GOT3 (cell line): ENCODE measurements at regions not wholly inside any gene's neighbourhood (a gene's known extent, or its start where the extent isn't known, plus 50 kb on each side); places are given as distances from the start of the nearest gene placed in this dataset.
"Not testable (repeated sequence)": the region's sequence is repeated elsewhere in the genome, so short reads cannot be mapped to it uniquely, and the experiment has no call there.

Source experiments
- DNase-seq: peaks from one replicate; lab custom pipeline; 2025; ENCODE audit warnings: mixed read lengths; lab: John Stamatoyannopoulos, UW

- no peak for DNase-seq
Observed at GRCh38 chr12:74120644-74121043, 417.0 kb upstream of the ATXN7L3B start.

- no peak for DNase-seq
Observed at GRCh38 chr12:74129702-74130101, 407.9 kb upstream of the ATXN7L3B start.

DNA sequence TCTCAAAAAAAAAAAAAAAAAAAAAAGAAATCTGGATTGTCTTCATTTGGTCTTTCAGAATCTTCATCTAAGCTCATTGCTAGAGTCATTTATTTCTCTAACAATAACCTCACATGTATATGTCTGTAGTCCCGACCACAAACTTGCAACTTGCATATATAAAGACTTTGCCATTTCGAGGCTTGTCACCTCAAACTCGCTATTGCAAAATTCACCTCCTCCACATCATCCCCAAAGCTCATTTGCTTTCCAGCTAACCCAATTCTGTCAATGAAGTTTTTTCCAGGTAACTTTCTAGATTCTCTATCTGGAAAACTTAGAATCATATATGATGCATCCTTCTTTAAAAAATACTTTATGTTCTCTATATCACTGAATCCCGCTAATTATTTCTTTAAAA is 393.2 kb upstream of the ATXN7L3B start:
- DNase-seq, result no peak

DNA sequence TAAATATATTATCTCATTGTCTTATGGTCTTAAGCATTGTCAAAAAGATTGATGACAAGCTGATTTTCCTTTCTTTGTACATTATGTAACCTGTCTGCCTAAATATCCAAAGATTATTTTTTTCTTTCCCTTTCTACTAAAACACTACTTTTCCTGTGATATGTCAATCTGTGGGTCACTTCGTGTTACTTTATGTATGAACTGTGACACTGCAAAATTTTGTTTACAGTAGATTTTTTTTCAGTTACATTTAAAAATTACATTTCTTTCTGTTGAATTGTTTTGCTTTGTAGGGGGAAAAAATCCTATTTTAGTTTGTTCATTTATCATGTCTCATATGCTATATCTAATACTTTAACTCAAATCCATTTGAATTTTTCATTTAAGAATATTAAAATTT is 392.3 kb upstream of the ATXN7L3B start:
- DNase-seq, result no peak

- no peak for DNase-seq
Observed at GRCh38 chr12:74148849-74149248, 388.8 kb upstream of the ATXN7L3B start.

DNA sequence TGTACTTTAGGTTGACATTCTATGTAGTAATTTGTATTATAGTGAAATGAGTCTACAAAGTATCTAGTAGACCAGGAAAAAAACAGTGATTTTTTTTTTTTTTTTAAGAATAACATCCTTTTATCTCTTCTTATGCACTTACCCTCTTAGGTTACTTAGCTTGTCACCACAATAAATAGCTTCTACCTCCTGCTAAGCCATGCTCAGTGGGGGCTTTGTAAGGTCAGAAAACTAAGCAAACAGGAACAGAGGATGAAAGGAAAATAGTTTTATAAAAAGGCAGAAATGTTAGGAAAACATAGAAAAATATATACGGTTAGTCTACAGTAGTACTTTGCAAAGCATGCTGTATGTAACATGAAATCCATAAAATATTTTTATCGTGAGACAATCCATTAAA is 385.3 kb upstream of the ATXN7L3B start:
- no peak for DNase-seq

DNA sequence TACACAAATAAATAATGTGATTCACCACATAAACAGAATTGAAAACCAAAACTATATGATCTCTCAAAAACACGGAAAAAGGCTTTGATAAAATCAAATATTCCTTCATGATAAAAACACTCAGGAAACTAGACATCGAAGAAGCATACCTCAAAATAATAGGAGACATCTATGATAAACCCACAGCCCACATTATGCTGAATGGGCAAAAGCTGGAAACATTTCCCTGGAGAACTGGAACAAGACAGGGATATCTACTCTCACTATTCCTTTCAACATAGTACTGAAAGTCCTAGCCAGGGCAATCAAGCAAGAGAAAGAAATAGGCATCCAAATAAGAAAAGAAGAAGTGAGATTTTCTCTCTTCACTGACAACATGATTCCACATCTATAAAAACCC is 371.5 kb upstream of the ATXN7L3B start:
- DNase-seq, result no peak

GRCh38 chr12:74169607-74170006 is 368.0 kb upstream of the ATXN7L3B start:
- DNase-seq, result no peak

- DNase-seq, result no peak
Observed at GRCh38 chr12:74170645-74171477, 366.8 kb upstream of the ATXN7L3B start.

- no peak for DNase-seq
Observed at GRCh38 chr12:74171478-74171909, 366.1 kb upstream of the ATXN7L3B start.

DNA sequence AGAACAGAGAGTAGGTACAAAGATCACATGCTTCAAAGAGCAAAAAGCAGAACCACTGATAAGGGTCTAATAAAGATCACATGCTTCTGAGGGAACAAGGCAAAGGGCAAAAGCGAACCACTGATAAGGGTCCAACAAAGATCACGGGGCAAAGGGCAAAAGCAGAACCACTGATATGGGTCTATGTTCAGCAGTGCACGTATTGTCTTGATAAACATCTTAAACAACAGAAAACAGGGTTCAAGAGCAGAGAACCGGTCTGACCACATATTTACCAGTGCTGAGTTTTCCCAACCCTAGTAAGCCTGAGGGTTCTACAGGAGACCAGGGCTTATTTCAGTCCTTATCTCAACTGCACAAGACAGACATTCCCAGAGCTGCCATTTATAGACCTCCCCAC is 362.7 kb upstream of the ATXN7L3B start:
- DNase-seq, result not testable (repeated sequence)

DNA sequence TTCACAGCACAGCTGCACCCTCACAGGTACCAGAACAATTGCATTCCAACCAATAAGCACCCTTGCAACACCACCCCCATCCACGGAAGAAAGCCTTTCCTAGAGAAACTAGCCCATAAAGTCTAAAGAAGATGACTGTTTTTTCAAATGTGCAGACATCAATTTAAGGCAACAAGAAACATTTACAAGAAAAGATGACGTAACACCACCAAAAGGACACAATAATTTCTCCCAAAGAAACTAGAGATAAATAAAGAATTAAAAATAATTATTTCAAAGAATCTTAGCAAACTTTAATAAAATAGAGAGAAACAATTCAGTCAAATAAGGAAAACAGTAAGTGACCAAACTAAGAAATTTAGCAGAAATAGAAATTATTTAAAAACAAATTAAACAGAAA is 352.3 kb upstream of the ATXN7L3B start:
- DNase-seq, result no peak

DNA sequence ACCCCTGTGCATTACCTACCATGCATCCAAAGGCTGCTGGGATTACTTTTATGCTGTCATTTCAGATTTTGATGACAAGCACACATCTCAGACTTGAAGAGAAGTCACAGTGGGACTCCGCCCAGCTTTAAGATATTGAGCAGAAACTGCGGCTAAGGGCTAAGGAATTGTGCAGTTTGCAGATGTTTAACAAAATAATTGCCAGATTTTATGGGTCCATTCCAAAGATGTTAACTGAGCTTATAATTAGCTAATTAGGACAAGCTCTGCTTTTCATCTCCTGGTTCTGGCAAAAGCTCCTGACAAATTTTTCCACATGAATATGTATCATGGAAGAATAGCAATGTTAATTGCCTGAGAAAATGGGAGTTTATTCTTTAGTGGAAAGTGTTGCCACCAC is 344.4 kb upstream of the ATXN7L3B start:
- DNase-seq, result no peak

- DNase-seq, result no peak
Observed at GRCh38 chr12:74204236-74204635, 333.4 kb upstream of the ATXN7L3B start.

DNA sequence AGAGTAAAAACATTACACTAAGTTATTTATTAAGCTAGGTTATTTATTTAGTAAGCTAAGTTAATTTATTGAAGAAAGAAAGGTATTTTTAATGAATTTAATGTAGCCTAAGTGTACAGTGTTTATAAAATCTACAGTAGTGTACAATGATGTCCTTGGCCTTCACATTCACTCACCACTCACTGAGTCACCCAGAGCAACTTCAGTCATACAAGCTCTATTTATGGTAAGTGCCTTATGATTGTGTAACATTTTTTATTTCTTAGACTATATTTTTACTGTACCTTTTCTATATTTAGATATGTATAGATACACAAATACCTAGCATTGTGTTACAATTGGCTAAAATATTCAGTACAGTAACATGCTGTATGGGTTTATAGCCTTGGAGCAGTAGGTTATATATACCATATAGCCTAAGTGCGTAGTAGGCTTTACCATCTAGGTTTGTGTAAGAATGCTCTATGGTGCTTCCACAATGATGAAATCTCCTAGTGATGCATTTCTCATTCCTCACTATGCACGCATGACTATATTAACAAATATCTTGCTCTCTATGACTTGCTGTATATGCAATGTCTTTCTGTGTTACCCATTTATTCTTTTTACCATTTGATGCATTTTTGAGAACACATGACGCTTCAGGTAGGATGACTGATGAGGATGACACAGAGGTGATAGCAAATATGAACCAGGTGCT is 309.6 kb upstream of the ATXN7L3B start:
- DNase-seq, result no peak

GRCh38 chr12:74229671-74230070 is 308.0 kb upstream of the ATXN7L3B start:
- DNase-seq, result no peak

GRCh38 chr12:74235342-74235741 is 302.3 kb upstream of the ATXN7L3B start:
- no peak for DNase-seq

GRCh38 chr12:74241341-74241740 is 296.3 kb upstream of the ATXN7L3B start:
- no peak for DNase-seq

- no peak for DNase-seq
Observed at GRCh38 chr12:74242088-74242487, 295.5 kb upstream of the ATXN7L3B start.

DNA sequence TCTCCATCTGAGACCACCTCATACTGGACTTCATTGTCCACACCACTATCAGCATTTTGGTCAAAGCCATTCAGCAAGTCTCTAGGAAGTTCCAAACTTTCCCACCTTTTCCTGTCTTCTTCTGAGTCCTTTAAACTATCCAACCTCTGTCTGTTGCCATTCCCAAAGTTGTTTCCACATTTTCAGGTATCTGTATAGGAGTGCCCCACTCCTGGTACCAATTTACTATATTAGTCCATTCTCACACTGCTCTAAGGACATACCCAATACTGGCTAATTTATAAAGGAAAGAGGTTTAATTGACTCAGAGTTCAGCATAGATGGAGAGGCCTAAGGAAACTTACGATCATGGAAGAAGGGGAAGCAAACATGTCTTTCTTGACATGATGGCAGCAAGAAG is 292.2 kb upstream of the ATXN7L3B start:
- no peak for DNase-seq

DNA sequence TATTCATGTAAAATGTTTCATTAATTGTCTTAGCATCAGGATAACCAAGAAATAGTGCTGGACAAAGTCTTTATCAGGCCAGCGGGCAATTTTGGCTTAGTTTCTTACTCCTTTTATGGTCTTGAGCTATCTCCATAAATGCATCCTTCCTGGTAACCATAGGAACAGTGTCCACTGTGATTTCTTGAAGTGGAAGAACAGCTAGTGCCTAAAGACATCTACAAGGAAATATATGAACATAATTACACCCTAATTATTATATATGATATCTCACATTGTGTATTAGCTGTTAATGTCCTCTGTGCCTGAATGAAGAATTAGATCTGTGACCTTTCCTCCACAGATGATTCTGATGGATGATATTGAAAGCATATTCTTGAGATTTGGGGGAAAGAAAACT is 286.7 kb upstream of the ATXN7L3B start:
- no peak for DNase-seq

DNA sequence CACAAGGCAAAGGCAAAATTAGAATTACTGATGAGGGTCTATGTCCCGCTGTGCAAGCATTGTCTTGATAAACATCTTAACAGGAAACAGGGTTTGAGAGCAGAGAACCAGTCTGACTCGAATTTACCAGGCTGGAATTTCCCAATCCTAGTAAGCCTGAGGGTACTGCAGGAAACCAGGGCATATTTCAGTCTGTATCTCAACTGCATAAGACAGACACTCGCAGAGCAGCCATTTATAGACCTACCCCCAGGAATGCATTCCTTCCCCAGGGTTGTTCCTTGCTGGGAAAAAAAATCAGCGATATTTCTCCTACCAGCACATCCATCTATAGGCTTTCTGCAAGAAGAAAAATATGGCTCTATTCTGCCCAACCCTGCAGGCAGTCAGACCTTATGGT is 283.8 kb upstream of the ATXN7L3B start:
- not testable (repeated sequence) for DNase-seq

DNA sequence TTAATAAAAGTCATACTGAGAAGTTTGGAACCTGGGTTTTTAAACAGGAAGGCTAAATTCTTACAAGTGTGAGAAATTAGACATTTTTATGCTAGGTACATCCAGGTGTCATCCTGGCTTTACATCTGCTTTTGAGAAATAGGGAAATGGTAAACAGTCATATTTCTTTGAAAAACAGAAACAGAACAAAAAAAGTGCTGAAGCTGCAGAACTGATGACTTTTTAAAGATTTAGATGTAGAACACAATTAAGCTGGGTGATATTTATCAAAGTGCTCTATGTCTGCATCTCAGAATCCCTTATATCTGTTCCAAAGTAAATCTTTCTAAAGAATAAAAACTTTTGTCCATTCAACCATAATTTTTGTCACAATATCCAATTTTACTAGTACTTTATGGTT is 282.9 kb upstream of the ATXN7L3B start:
- DNase-seq, result no peak

DNA sequence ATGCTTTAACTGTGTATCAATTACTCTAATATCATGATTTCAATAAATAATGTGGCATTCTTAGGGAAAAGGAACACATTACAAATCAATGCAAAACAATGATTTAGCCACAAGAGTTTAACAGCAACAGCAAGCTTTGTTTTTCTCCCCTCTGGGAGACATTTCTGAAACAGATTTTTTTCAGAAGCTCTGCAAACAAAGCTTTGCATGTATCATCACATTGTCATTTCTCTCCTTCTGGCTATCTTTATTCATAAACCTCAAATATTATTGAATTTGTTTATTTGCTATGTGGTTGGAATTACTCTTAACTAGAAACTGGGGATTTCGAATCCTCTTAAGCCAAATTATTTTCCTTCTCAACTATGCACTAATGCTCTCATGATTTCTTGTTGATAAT is 278.4 kb upstream of the ATXN7L3B start:
- DNase-seq, result no peak
